Suppressor macrophage treated with lipopolysaccharide for 4 hours (primary cell): ENCODE measurements at regions not wholly inside any gene's neighbourhood (a gene's known extent, or its start where the extent isn't known, plus 50 kb on each side); places are given as distances from the start of the nearest gene placed in this dataset.
A peak's percentile ranks its signal among the peaks of the same experiment; 100 is the strongest.
"Not testable (repeated sequence)": the region's sequence is repeated elsewhere in the genome, so short reads cannot be mapped to it uniquely, and the experiment has no call there.

Source experiments
- DNase-seq: peaks from one replicate; pipeline ENCODE4 v3.0.0-alpha.2; 2020

DNA sequence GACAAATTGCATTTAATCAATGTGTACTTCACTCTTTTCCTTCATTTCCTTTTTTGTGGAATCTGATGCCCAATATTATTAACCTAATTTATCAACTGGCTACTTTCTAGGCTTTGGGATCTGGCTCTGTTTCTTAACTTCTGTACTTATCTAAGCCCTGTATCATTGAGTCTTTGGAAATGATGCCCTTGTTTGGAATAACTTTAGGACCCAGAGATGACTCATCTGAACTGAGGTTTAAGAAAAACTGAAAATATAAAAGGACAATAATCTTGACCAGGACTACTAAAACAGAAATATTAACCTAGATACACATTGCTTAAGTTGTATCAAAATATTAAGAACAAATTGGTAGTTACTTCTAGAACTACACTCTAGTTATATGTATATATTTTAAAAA lies 600.8 kb downstream of the CPS1 start:
- DNase-seq: no peak

DNA sequence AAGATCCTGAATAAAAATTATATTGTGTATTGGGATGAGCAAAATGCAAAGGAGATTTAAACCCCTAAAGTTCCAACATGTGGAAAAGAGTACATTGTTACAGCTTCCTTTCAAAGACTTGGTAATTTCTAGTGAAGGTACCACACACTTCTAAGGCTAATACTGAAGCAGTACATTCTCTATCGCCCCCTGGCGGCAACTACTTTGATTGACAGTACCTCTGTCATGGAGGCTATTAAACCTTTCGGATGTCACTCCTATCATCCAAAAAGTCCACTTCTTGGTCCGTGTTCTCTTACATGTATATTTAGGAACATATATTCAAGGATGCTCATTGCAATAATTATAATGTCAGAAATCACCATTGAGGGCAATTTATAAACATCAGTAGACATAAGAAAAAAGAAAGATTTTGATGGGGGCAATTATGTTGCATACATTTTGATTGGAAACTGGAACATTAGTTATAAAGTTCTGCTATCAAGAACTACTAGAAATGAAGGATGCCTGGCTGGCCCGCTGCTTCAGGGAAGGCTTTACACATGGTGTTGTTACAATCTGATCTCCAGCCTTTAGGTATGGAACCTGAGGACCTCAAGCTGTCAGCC lies 601.6 kb downstream of the CPS1 start:
- peak; percentile 86 for DNase-seq

DNA sequence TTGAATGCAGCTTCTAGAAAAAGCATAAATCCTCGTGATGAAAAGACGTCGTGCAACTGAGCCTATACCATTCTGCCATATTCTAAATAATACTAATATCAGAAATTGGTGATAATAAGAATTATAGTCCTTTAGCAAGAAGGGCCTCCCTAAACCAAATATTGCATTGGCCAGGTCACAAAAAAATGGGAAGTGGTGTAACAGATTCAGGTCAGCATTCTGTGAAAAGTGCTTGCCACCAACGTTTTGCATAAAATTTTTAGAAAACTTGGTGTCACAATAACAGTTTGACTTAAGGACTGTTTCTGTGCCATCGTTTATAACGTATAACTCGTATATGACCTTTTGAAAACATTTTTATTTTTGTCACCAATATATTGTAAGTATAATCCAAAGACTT lies 603.6 kb downstream of the CPS1 start:
- DNase-seq: no peak

DNA sequence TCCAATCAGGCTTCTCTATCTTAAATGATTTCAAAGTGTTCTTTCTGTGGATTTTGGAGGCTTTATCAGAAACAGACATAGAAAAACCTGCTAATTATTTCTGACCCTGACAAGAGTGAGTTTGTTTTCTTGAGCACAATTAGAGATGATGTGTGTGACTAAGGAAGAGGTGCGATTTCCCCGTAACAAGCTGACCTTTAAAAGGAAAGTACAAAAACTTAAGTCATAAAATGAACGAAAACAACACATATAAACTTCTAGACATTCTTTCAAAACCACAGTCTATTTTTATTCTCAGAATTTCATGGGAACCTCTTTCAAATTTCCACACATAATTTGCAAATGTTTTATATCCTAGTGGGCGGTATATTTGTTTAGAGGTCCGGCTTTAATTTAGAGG lies 604.8 kb downstream of the CPS1 start:
- DNase-seq: no peak

DNA sequence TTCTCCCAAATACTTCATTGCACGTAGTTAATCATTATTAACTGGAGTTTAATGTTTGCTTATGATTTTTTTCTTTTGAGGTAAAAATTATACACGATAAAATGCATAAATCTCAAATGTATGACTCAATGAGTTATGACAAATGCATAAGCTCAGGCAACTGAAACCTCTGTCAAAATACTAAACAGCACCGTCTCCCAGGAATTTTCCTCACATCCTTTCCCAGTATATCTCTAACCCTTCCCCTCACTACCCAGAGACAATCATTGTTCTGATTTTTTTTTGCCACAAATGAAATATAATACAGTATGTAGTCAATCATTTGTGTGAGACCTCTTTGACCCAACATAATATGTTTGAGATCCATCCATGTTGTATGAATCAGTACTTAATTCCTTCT lies 606.5 kb downstream of the CPS1 start:
- no peak for DNase-seq

DNA sequence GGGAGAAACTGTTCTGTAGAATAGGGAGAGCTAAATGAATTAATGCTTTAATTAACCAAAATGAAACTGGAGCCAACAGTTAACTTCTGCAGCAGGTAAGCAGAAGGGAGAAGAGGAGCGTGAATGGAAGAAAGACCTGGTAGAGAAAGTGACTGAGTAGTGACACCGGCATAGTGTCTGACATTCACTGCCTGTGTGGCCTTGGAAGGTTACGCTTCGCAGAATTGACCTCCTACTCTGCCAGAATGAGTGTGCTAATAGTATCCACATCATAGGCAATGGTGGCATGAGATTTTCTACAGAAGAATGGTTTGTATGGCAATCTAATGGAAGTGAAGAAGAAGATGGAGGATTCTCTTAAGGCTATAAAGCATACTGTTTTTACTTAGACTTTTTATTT lies 614.4 kb downstream of the CPS1 start:
- no peak for DNase-seq

DNA sequence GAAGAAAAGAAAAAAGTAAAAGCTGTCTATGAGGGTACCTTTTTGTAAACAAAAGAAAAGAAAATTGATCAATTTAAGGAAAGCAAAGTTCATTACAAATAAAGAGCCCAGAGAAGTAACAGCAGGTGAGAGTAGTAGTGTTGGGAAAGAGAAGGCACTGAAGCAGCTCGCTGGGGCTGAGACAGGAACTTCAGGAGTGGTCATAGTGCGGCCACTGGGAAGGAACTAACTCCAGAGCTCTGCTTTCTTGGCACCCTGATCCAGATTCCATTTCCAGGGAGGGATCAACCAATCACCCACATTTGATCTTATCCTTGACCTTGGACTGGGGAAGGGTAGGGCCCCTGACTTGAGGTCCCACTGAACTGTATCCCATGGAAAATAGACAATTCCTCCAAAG lies 617.6 kb downstream of the CPS1 start:
- no peak for DNase-seq

DNA sequence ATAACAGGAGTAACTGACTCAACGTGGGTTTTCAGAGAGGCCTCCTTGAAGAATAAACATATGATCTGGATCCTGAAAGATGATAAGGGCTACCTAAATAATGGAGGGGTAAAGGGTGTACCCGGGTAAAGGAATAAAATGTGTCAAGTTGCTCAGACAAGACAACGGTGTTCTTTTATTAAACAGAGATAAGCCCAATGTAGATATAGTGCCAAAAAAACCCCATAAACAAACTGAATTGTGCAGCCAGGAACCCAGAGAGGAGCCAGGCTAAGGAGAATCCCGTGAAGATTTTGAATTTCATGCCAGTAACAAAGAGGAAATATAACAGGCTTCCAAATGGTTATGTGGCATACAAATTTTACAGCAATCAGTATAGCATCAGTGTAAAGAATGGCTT lies 618.2 kb downstream of the CPS1 start:
- DNase-seq: no peak

DNA sequence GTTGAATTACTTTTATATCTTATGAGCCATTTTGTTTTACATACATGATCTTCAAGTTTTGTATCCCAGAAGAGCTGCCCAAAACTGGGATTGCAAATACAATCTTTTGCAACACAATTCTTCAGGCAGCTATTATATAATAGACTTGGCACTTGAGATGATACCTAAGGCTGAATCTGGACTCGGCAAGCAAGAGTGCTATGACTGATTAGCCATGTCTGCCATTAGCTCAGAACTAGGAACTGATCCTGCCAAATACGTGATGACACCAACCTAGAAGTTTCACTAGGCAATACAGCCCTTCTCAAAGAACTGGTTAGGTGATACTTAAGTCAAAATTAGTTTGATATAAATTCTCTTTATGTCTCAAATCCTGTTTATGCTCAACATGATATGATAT lies 619.6 kb downstream of the CPS1 start:
- DNase-seq: no peak

DNA sequence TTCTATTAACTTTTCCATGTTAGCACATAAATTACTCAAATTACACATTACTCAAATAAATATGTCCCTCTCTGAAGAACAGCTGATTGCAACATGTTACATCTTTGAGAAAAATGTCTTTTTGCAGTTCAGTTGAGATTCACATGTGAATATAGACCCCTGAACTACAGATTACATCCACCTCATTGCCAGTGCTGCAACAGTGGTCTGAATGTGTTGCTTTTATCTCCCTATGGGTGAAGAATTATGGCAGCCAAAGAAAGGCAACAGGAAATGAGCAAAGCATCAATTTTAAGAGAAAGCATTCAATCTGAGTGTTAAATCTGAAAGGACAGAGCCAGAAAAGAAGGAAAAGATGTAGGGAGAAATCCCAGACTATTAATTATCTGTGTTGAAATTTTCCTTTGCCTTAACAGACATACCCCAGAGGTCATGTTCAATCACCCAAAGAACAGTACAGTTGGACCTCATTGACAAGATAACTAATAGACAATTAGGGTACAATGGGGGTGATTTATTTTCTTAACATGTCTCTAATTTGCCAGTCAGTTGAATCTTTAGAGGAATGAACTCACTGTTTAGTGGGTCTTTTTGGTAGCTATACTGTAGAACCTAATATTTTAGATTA lies 620.2 kb downstream of the CPS1 start:
- DNase-seq: no peak

DNA sequence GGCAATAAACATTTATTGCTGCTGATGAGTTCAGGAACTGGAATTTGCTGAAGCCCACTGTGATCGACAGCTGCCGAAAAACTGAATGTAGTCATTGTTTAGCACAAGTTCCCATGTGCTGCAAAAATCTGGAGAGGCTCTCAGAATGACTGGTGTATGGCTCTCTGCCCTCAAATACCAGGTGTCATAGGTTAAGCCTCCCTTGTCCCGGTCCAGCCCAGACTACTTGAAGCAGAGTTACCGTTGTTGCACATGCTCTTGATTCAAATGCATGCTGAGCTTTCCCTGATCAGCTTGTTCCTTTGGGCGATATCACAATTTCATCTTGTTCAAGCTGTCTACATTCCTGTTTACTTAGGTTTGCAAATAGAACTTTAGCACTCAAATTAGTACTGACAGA lies 625.2 kb downstream of the CPS1 start:
- no peak for DNase-seq

DNA sequence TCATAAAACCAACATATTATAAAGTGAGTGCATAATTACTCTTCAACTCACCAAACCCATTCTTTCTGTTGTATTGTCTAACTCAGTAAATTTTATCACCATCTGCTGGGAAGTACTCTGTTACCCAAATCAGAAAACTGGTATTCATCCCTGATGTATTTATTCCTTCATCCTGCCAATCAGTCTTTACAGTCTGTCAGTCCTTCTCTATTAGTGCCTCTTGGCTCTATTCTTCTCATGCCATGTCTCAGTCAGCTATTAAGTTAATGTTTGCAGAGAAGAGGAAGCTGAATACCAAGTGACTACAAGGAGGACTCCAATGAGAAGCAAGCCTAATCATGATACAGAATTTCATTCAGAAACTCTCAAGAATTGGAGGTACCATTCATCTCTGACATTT lies 631.2 kb downstream of the CPS1 start:
- no peak for DNase-seq

DNA sequence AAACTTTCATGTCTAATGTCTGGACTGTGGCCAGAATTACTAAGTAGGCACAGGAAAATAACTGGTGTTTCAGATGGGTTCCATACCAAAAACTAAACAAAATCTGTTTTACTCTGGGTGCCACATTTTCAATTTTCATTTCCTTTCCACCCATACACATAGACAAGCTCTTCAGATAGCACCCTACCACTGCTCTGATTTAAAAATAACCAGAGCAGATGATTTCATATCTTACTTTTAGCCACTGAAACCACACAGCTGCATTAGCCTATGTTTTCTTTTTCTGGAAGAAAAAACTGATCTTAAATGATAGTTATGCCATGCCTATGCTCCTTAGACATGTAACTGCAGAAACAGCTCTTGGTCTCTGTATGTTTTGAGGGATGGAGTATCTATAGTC lies 647.6 kb downstream of the CPS1 start:
- no peak for DNase-seq

DNA sequence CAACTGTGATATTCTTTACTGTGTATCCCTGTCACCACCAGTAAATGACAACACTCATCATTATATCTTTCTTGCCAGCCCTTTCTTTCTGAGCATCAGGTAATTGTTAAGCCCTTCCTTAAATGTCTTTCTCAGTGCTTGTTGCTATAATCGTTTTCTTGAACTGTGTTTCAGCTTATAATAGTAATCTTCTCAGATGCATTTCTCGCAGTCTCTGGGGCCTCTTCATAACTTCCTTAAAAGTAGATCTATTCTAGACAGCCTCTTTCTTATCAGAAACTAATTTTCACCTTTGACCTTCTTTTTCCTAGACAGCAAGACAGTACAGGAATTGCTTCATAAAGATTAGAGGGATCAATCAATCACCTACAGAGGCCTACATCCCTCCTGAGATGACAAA lies 648.1 kb downstream of the CPS1 start:
- no peak for DNase-seq

DNA sequence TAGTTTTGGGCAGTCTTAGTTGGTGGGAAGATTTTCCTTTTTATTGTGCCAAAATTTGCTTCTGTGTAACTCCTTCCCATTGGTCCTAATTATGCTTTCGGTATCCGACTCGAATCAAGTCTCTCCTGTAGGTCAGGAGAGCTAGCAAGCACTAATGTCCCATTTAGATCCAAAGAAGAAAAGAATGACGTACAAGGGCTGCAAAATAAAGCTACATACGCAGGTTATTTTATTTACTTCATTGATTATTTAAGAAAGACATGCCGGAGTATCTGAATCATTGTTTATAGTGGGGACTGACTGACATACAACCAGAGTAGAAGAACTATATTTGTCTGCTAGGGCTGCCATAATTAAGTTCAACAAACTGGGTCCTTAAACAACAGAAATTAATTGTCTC lies 648.5 kb downstream of the CPS1 start:
- no peak for DNase-seq

DNA sequence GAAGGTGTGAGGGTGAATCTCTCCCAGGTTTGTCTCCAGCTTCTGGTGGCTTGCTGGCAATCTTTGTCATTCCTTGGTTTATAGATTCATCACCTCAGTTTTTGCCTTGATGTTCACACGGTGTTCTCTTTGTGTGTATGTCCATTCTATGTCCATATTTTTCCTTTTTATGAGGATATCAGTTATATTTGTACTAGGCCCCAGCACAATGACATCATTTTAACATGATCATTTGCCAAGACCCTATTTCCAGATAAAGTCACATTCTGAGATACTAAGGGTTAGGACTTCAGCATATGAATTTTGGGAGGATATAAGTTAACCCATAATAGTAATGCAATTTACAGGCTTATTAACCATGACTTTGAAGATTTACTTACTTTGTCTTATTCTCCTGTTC lies 649.0 kb downstream of the CPS1 start:
- DNase-seq: no peak

DNA sequence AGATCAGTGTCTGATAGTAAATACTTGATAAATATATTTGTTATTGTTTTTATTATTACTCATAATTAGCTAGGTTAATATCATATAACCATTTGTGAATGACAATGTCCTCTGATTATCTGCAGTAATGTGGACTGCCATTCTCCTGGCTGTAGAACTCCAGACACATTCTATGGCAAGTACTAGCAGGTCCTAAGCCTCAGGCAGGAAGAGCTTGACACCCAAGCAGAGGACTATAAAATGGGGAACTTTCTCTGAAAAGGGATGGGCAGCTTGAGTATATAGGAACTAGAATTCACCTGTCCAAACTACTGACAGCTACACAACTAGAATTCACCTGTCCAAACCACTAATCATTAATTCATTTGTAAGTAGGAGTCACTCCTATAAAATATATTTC lies 649.4 kb downstream of the CPS1 start:
- no peak for DNase-seq

DNA sequence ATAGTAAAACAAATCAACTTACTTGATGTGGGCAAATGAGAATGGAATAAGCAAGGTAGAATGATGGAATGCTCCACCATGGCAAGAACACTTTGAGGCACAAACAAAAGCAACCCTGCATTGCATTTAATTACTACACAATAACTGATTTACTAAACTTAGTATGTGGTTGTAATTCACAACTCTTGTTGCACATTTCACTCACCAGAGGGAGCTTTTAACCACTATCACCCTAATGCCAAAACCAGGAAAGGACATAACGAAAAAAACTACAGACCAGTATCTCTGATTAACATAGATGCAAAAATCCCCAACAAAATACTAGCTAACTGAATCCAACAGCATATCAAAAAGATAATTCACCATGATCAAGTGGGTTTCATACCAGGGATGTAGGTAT lies 659.8 kb downstream of the CPS1 start:
- DNase-seq: no peak

DNA sequence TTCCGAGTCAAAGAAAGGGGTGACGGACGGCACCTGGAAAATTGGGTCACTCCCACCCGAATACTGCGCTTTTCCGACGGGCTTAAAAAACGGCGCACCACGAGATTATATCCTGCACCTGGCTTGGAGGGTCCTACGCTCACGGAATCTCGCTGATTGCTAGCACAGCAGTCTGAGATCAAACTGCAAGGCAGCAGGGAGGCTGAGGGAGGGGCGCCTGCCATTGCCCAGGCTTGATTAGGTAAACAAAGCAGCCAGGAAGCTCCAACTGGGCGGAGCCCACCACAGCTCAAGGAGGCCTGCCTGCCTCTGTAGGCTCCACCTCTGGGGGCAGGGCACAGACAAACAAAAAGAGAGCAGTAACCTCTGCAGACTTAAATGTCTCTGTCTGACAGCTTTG lies 663.1 kb downstream of the CPS1 start:
- not testable (repeated sequence) for DNase-seq

DNA sequence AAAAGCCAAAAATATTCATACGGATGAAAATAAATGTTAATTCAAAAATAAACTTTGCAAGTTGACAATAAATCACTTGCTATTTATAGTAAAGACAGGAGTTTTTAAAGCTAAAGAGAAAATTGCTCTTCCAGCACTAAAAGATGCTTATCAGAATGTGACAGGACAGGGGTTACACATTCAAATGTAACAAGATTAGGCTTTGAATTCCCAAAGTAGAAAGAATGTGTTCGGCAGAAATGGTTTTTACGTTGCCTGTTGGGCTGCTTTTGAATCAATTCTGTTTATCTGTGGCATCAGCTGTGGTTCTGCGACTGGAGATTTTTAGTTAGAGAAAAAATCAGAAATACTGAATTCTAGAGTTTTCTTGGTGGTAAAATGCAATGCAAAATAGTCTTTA lies 669.4 kb downstream of the CPS1 start:
- no peak for DNase-seq

DNA sequence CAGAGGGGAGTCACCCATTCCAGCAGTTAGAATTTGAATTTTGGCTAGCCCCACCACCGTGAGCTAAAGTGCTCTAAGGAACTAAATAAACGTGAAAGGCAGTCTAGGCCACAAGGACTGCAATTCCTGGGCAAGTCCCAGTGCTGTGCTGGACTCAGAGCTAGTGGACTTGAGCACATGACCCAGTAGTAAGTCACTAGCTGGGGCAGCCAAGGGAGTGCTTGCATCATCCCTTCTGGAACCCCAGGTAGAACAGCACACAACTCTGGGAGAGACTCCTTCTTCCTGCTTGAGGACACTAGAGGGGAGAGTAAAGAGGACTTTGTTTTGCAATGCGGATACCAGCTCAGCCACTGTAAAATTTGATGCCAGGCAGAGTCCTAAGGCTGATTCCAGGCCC lies 672.2 kb downstream of the CPS1 start:
- no peak for DNase-seq

DNA sequence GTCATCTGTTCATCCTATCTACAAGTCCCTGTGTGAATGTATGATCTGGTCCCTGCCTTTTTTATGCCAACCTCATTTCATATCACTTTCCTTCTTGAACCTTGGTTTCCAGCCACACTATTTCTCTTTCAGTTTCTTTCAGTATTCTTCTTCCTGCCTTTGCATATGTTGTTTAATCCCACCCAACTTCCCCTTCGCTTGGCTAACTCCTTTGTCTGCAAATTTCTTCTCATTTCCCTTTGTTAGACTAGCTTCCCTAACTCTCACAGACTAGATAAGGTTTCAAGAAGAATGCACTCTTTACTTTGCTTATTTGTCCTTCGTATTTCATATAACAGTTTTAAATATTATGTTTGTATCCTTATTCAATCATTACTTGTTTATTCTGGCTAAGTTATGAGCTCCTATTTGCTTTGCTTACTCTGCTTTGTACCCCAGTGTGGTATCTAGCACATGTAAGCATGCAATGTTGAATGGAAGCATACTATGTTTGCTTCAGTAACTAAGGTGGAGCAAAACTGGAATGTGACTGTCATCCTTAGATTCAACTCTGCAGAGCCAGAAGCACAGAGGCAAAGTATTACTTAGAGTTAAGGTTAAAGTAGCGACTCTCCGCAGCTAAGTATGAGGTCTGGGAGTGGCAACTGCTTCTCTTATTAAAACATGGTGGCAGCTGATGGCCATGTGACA lies 681.3 kb downstream of the CPS1 start:
- no peak for DNase-seq

DNA sequence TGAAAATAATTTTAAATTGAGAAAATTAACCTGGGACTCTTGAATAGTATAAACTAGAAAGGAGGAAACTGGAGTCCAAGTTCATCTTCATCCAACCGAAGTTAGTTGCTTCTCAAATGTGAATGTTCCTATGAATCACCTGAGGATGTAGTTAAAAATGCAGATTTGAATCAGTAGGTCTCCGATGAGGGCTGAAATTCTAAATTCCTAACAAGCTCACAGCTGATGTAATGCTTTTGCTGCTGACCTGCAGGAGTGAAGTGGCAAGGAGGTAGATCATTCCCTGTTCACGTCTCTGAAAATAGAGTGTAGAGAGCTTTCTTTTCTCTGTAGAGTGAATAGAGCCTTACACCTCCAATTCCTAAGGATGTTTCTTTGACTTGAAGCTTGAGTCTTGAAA lies 685.5 kb downstream of the CPS1 start:
- DNase-seq: no peak

DNA sequence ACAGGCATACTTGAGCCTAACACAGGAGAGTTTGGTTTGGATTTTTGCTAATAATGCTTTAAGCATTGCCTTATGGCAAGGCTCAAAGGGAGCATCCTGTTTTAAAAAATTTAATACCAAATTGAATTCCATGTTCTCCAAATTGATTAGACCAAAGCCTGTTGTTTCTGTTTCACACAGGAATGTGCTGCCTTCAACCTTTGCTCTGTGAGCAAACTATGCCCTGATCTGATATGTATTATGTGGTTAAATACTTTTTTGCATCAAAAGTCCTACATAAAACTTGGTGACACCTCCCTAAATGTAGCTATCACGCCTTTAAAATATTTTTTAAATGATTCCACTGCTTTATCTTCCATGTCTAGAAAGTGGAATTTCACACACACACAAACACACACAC lies 691.4 kb downstream of the CPS1 start:
- no peak for DNase-seq

DNA sequence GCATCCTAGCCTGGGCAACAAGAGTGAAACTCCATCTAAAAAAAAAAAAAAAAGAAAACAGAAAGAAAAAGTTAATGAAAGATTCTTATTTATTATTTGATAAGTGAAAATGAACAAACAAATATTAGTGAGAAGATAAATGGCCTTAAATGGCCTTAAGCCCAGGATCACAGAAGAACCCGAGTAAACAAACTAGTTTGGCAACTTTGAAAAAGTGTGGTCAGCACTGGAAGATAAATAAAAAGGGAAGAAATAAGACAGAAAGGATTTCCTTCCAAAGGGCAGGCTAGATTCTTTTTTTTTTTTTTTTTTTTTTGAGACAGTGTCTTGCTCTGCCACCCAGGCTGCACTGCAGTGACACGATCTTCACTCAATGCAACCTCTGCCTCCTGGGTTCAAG lies 692.4 kb downstream of the CPS1 start:
- DNase-seq: no peak
